Endothelial cell of umbilical vein (primary cell): ENCODE measurements at regions not wholly inside any gene's neighbourhood (a gene's known extent, or its start where the extent isn't known, plus 50 kb on each side); places are given as distances from the start of the nearest gene placed in this dataset.

Source experiments
- BruUV-seq: library from RNA; stranded (reverse); fragments of 400-500 nt; replicated peaks from 2 replicates; lab custom pipeline; 2021; lab: Mats Ljungman, UMichigan
- CTCF ChIA-PET: fragments of 300-600, 350-600 bp; sonication (Branson Sonifier 250); formaldehyde crosslinking; loops from one replicate; lab custom pipeline; 2021; ENCODE audit warnings: antibody characterized with exemption, inconsistent platforms; lab: Charles Lee
- POLR2A ChIA-PET: fragments of 300-600, 350-600 bp; sonication (Branson Sonifier 250); formaldehyde crosslinking; loops from one replicate; lab custom pipeline; 2021; ENCODE audit warnings: antibody characterized with exemption, inconsistent platforms; lab: Charles Lee
- DNase-seq: peaks from one replicate; pipeline ENCODE4 v3.0.0-alpha.2; 2011; ENCODE audit warnings: low read depth, low spot score
- FAIRE-seq: peaks from 2 replicates; lab custom pipeline; 2011; peaks lifted over from hg19 to GRCh38; lab: Jason Lieb, UNC
- H2AFZ ChIP-seq: 2 replicates; pipeline ENCODE4 v1.6.0; 2012; ENCODE audit warnings: low read depth, low read length, control low read depth, inconsistent platforms
- H3K27ac ChIP-seq: 2 replicates; pipeline ENCODE4 v1.5.1; 2011; ENCODE audit warnings: low read depth, mild to moderate bottlenecking, control low read depth, low read length, moderate library complexity; ENCODE audit not compliant: insufficient read depth
- H3K27me3 ChIP-seq, 2 experiments: 2 replicates each; pipeline versions ENCODE4 v1.6.0 to v1.6.1; 2011; ENCODE audit warnings: low read length in 2 of 2, mixed read lengths in 1 of 2; ENCODE audit not compliant: control insufficient read depth in 2 of 2, insufficient read depth in 2 of 2
- H3K36me3 ChIP-seq, 2 experiments: 2 replicates in 1 of 2; 3 replicates in 1 of 2; pipeline ENCODE4 v1.5.1; 2011; ENCODE audit warnings: low read length in 2 of 2, mild to moderate bottlenecking in 1 of 2, moderate library complexity in 1 of 2; ENCODE audit not compliant: control insufficient read depth in 2 of 2, insufficient read depth in 2 of 2; ENCODE audit errors: extremely low read depth in 1 of 2
- H3K4me1 ChIP-seq: 3 replicates; pipeline ENCODE4 v1.5.1; 2011; ENCODE audit warnings: mild to moderate bottlenecking, low read length; ENCODE audit not compliant: control insufficient read depth, insufficient read depth; ENCODE audit errors: extremely low read depth
- H3K4me2 ChIP-seq: 2 replicates; pipeline ENCODE4 v1.6.1; 2011; ENCODE audit warnings: low read length, control low read depth, mixed read lengths; ENCODE audit not compliant: insufficient read depth
- H3K4me3 ChIP-seq, 3 experiments: fragments of 200-600 bp in 1 of 3; sonication (generic), shearing (Covaris generic) in 1 of 3; replicated peaks in 1 of 3; 2 replicates each; pipeline ENCODE4 v1.5.1; 2011 to 2016; ENCODE audit warnings: control low read depth in 3 of 3, low read length in 3 of 3, mild to moderate bottlenecking in 2 of 3, inconsistent platforms in 1 of 3, low read depth in 1 of 3, moderate library complexity in 1 of 3; ENCODE audit not compliant: insufficient read depth in 1 of 3
- H3K79me2 ChIP-seq: 2 replicates; pipeline ENCODE4 v1.6.0; 2012; ENCODE audit warnings: low read length, inconsistent platforms; ENCODE audit not compliant: control insufficient read depth, insufficient read depth
- H3K9ac ChIP-seq: replicated peaks from 2 replicates; pipeline ENCODE3; 2011; ENCODE audit warnings: low read length, control low read depth; ENCODE audit not compliant: insufficient read depth; ENCODE audit errors: extremely low read depth
- H3K9me1 ChIP-seq: replicated peaks from 3 replicates; pipeline ENCODE4 v1.6.0; 2011; ENCODE audit warnings: mild to moderate bottlenecking, low read length; ENCODE audit not compliant: control insufficient read depth, insufficient read depth; ENCODE audit errors: extremely low read depth
- H3K9me3 ChIP-seq: replicated peaks from 2 replicates; pipeline ENCODE4 v1.5.1; 2012; ENCODE audit warnings: low read length, inconsistent platforms; ENCODE audit not compliant: control insufficient read depth, insufficient read depth
- H4K20me1 ChIP-seq: replicated peaks from 2 replicates; pipeline ENCODE3; 2011; ENCODE audit warnings: mild to moderate bottlenecking, low read length; ENCODE audit not compliant: control insufficient read depth, insufficient read depth; ENCODE audit errors: extremely low read depth
- EZH2 ChIP-seq: IDR thresholded peaks from 2 replicates; pipeline ENCODE4 v1.6.1; 2012; ENCODE audit warnings: borderline replicate concordance, low read depth, mild to moderate bottlenecking, moderate library complexity, low read length, inconsistent platforms; ENCODE audit not compliant: severe bottlenecking
- FOS ChIP-seq: IDR thresholded peaks from 2 replicates; pipeline ENCODE4 v1.6.1; 2011; ENCODE audit warnings: mild to moderate bottlenecking, low read length, moderate library complexity, borderline replicate concordance; ENCODE audit not compliant: insufficient read depth
- GATA2 ChIP-seq: IDR thresholded peaks from 2 replicates; pipeline ENCODE4 v1.7.0; 2011; ENCODE audit warnings: low read depth, mild to moderate bottlenecking, moderate library complexity, mixed read lengths, low read length; ENCODE audit not compliant: insufficient read length, insufficient read depth
- JUN ChIP-seq: IDR thresholded peaks from 2 replicates; pipeline ENCODE4 v1.6.1; 2011; ENCODE audit warnings: borderline replicate concordance, low read depth; ENCODE audit not compliant: insufficient read length, insufficient read depth
- MAX ChIP-seq: IDR thresholded peaks from 2 replicates; pipeline ENCODE4 v1.6.1; 2011; ENCODE audit not compliant: insufficient read depth, insufficient read length
- MYC ChIP-seq: IDR thresholded peaks from one replicate; pipeline ENCODE4 v1.6.1; 2011; ENCODE audit warnings: mild to moderate bottlenecking, low read depth, low read length
- POLR2A ChIP-seq: IDR thresholded peaks from 2 replicates; pipeline ENCODE4 v1.6.1; 2012; ENCODE audit warnings: low read depth, mild to moderate bottlenecking, control low read depth, low read length
- POLR2AphosphoS5 ChIP-seq: IDR thresholded peaks from 2 replicates; pipeline ENCODE4 v1.6.1; 2012; ENCODE audit warnings: low read depth, mild to moderate bottlenecking, control low read depth, low read length, moderate library complexity; ENCODE audit not compliant: insufficient read depth
- dilution Hi-C: fragments of 300-500 bp; cut with MboI; formaldehyde crosslinking; loops from one replicate; pipeline ENCODE4 v1.15.0; 2019; ENCODE audit warnings: low sequenced_read_pairs; ENCODE audit not compliant: extremely low pct_ligation_motif_present
- intact Hi-C: fragments of 100-400 bp; cut with micrococcal nuclease; formaldehyde crosslinking; loops from one replicate; pipeline ENCODE4 v1.10.0; 2022
- TF ChIP-seq, protein P1 (sequence below), 2 donors: IDR thresholded peaks; 1 replicate in 1 of 2; 2 replicates in 1 of 2; pipeline ENCODE4 v1.5.1; 2011; ENCODE audit warnings: low read length in 2 of 2, mild to moderate bottlenecking in 2 of 2, moderate library complexity in 2 of 2, control low read depth in 1 of 2, inconsistent platforms in 1 of 2, low read depth in 1 of 2; ENCODE audit not compliant: insufficient read depth in 1 of 2; ENCODE audit errors: extremely low read depth in 1 of 2

- no peaks in the 10 kb centered on the region for H3K9me1 ChIP-seq
- CTCF ChIA-PET, result interaction anchor here (3.5 kb wide), 1 partner anchor 9 kb away, joined by 12 read pairs; no protein-coding TSS in a partner anchor
- no peaks in the 10 kb centered on the region for H3K9me3 ChIP-seq
- FAIRE-seq, result no peak
- no peaks in the 10 kb centered on the region for H3K79me2 ChIP-seq
- no peak overlapping the region for H3K4me3 ChIP-seq
- intact Hi-C loops (no loop called here), dilution Hi-C loops (no loop called here)
- no peaks in the 10 kb centered on the region for H4K20me1 ChIP-seq
- no peak overlapping the region for H3K27ac ChIP-seq
- H3K27me3 ChIP-seq, result peaks cover 17 to 18% of the 10 kb centered on the region in 2 experiments
- H3K4me2 ChIP-seq, result no peak overlapping the region
- H3K4me1 ChIP-seq, result no peaks in the 10 kb centered on the region
- H3K9ac ChIP-seq, result no peak overlapping the region
- BruUV-seq, result no TSS peak
- no peak overlapping the region for H2AFZ ChIP-seq
- DNase-seq, result no peak
- H3K36me3 ChIP-seq, result no peaks in the 10 kb centered on the region
- TF ChIP-seq, protein P1, sequence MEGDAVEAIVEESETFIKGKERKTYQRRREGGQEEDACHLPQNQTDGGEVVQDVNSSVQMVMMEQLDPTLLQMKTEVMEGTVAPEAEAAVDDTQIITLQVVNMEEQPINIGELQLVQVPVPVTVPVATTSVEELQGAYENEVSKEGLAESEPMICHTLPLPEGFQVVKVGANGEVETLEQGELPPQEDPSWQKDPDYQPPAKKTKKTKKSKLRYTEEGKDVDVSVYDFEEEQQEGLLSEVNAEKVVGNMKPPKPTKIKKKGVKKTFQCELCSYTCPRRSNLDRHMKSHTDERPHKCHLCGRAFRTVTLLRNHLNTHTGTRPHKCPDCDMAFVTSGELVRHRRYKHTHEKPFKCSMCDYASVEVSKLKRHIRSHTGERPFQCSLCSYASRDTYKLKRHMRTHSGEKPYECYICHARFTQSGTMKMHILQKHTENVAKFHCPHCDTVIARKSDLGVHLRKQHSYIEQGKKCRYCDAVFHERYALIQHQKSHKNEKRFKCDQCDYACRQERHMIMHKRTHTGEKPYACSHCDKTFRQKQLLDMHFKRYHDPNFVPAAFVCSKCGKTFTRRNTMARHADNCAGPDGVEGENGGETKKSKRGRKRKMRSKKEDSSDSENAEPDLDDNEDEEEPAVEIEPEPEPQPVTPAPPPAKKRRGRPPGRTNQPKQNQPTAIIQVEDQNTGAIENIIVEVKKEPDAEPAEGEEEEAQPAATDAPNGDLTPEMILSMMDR (IDR thresholded peaks at IDR 0.05; ENCODE audit: extremely low read depth in 1 of 2, insufficient read depth in 1 of 2, low read depth in 1 of 2, low read length in 2 of 2), result no peak
- TF ChIP-seq GATA2 (no peak), MAX (no peak), JUN (no peak), FOS (no peak), POLR2AphosphoS5 (no peak), POLR2A (no peak), EZH2 (no peak), MYC (no peak)
- POLR2A ChIA-PET, result no interaction called here
Measured at GRCh38 chr1:21379571-21379970, 60.4 kb upstream of the NBPF3 start.
